Caco-2 (cell line): ENCODE measurements at regions not wholly inside any gene's neighbourhood (a gene's known extent, or its start where the extent isn't known, plus 50 kb on each side); places are given as distances from the start of the nearest gene placed in this dataset.

Source experiments
- BruUV-seq: library from RNA; stranded (reverse); fragments of 400-500 nt; replicated peaks from 2 replicates; lab custom pipeline; 2021; lab: Mats Ljungman, UMichigan
- CTCF ChIA-PET: fragments of 300-600 bp; sonication (Branson Sonifier 250); formaldehyde crosslinking; loops from one replicate; lab custom pipeline; 2022; ENCODE audit warnings: antibody characterized with exemption; lab: Charles Lee
- POLR2A ChIA-PET: fragments of 300-600 bp; sonication (Branson Sonifier 250); formaldehyde crosslinking; loops from one replicate; lab custom pipeline; 2022; ENCODE audit warnings: antibody characterized with exemption; lab: Charles Lee
- DNase-seq, 2 experiments: peaks; one replicate each; pipeline versions ENCODE4 v3.0.0 to v3.0.0-alpha.2; 2020 to 2022
- H3K27me3 ChIP-seq: replicated peaks from 2 replicates; pipeline ENCODE4 v1.6.0; 2011; ENCODE audit warnings: low read length; ENCODE audit not compliant: control insufficient read depth, insufficient read depth
- H3K36me3 ChIP-seq: 2 replicates; pipeline ENCODE4 v1.5.1; 2011; ENCODE audit warnings: low read length; ENCODE audit not compliant: control insufficient read depth, insufficient read depth
- H3K4me1 ChIP-seq: fragments of 250-450 bp; sonication (Bioruptor Pico); 2 replicates; pipeline ENCODE4 v1.5.1; 2020; ENCODE audit warnings: mild to moderate bottlenecking
- H3K4me3 ChIP-seq: 2 replicates; pipeline ENCODE4 v1.5.1; 2011; ENCODE audit warnings: low read depth, mild to moderate bottlenecking, control low read depth, low read length
- H3K9me3 ChIP-seq: fragments of 250-450 bp; sonication (Bioruptor Pico); 2 replicates; pipeline ENCODE4 v1.5.1; 2020; ENCODE audit warnings: mild to moderate bottlenecking, moderate library complexity
- H3K27ac Mint-ChIP-seq: one replicate; pipeline ENCODE4 v1.8.0; 2022; ENCODE audit warnings: mixed read lengths; ENCODE audit not compliant: unreplicated experiment
- H3K27me3 Mint-ChIP-seq: one replicate; pipeline ENCODE4 v1.8.0; 2022; ENCODE audit warnings: mixed read lengths; ENCODE audit not compliant: insufficient read depth, unreplicated experiment
- H3K36me3 Mint-ChIP-seq: one replicate; pipeline ENCODE4 v1.8.0; 2022; ENCODE audit warnings: mild to moderate bottlenecking, mixed read lengths; ENCODE audit not compliant: insufficient read depth, unreplicated experiment
- H3K4me1 Mint-ChIP-seq: one replicate; pipeline ENCODE4 v1.8.0; 2022; ENCODE audit warnings: low read depth, mixed read lengths; ENCODE audit not compliant: unreplicated experiment
- H3K4me3 Mint-ChIP-seq: one replicate; pipeline ENCODE4 v1.8.0; 2022; ENCODE audit warnings: mild to moderate bottlenecking, moderate library complexity, mixed read lengths; ENCODE audit not compliant: unreplicated experiment
- H3K9me3 Mint-ChIP-seq: one replicate; pipeline ENCODE4 v1.8.0; 2022; ENCODE audit warnings: mixed read lengths; ENCODE audit not compliant: unreplicated experiment
- CTCF ChIP-seq, 2 experiments: fragments of 200-600 bp in 1 of 2; IDR thresholded peaks; 1 replicate in 1 of 2; 2 replicates in 1 of 2; pipeline versions ENCODE4 v1.5.1 to v1.8.0; 2011 to 2022; ENCODE audit warnings: antibody characterized with exemption in 1 of 2, control low read depth in 1 of 2, inconsistent platforms in 1 of 2, low read depth in 1 of 2, low read length in 1 of 2, mild to moderate bottlenecking in 1 of 2, moderate library complexity in 1 of 2; ENCODE audit not compliant: insufficient read depth in 1 of 2, severe bottlenecking in 1 of 2, unreplicated experiment in 1 of 2
- intact Hi-C: fragments of 100-400 bp; cut with micrococcal nuclease; formaldehyde crosslinking; loops from one replicate; pipeline ENCODE4 v1.10.0; 2022; ENCODE audit not compliant: unreplicated experiment

GRCh38 chr11:37727371-37727770, 1129.3 kb upstream of the RAG2 start:
- no peak overlapping the region for H3K4me3 ChIP-seq
- no TSS peak for BruUV-seq
- TF ChIP-seq CTCF (IDR thresholded peaks at IDR 0.05; ENCODE audit: insufficient read depth in 1 of 2, low read depth in 1 of 2, low read length in 1 of 2, severe bottlenecking in 1 of 2, unreplicated experiment in 1 of 2) = no peak
- H3K4me1 ChIP-seq = no peaks in the 10 kb centered on the region
- Mint-ChIP-seq H3K9me3 (no peaks in the 10 kb centered on the region), H3K4me1 (no peaks in the 10 kb centered on the region), H3K27me3 (no peaks in the 10 kb centered on the region), H3K4me3 (no peak overlapping the region), H3K27ac (no peak overlapping the region), H3K36me3 (no peaks in the 10 kb centered on the region)
- H3K9me3 ChIP-seq = no peaks in the 10 kb centered on the region
- intact Hi-C loops = no loop called here
- no peaks in the 10 kb centered on the region for H3K36me3 ChIP-seq
- ChIA-PET POLR2A (no interaction called here), CTCF (no interaction called here)
- no peaks in the 10 kb centered on the region for H3K27me3 ChIP-seq
- DNase-seq = no peak

DNA sequence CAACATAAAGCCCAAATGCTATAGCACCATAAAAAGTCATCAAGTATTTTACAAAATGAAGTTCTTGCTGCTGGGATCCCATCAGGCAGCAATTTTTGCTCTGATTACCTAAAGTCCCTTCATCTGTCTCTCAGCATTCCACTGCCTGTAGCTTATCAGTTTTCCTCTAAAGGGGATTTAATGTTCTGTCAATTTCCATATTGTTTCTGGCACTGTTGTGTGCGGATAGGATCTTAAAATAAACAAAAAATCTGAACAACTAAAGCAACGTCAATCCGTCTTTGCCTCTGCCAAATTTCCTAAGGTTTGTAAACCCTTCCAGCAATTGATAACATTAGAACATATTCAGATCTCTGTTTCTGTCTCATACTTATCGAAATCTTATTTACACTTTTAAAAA, 1126.3 kb upstream of the RAG2 start:
- no peaks in the 10 kb centered on the region for H3K36me3 ChIP-seq
- Mint-ChIP-seq H3K27ac (no peak overlapping the region), H3K4me3 (no peak overlapping the region), H3K9me3 (no peaks in the 10 kb centered on the region), H3K4me1 (no peaks in the 10 kb centered on the region), H3K36me3 (no peaks in the 10 kb centered on the region), H3K27me3 (no peaks in the 10 kb centered on the region)
- no TSS peak for BruUV-seq
- no peak for TF ChIP-seq CTCF (IDR thresholded peaks at IDR 0.05; ENCODE audit: insufficient read depth in 1 of 2, low read depth in 1 of 2, low read length in 1 of 2, severe bottlenecking in 1 of 2, unreplicated experiment in 1 of 2)
- H3K9me3 ChIP-seq = no peaks in the 10 kb centered on the region
- CTCF ChIA-PET = no interaction called here
- no peaks in the 10 kb centered on the region for H3K27me3 ChIP-seq
- POLR2A ChIA-PET = no interaction called here
- intact Hi-C loops = no loop called here
- H3K4me1 ChIP-seq = no peaks in the 10 kb centered on the region
- DNase-seq = no peak
- H3K4me3 ChIP-seq = no peak overlapping the region

DNA sequence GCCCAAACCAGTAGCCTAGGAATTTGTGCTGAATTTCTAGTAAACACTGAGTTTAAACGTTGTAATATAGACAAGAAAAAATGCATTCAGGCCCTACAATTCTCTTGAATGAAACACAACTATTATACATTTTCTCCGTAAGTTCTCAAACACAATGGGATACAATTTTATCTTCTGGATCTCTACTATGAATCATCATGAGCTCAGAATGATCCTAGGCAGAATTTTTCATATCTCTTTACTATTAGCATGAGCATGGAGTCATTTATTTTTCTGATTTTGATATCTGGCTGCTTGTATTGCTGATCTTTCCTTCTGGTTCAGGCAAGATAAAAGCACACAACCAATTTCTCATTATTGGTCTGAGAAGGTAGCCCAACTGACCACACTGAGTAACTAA, 1123.4 kb upstream of the RAG2 start:
- H3K4me1 Mint-ChIP-seq = no peaks in the 10 kb centered on the region
- no peak overlapping the region for H3K27ac Mint-ChIP-seq
- no peak for DNase-seq
- no peaks in the 10 kb centered on the region for H3K9me3 ChIP-seq
- ChIA-PET POLR2A (no interaction called here), CTCF (no interaction called here)
- H3K36me3 Mint-ChIP-seq = no peaks in the 10 kb centered on the region
- no peaks in the 10 kb centered on the region for H3K27me3 Mint-ChIP-seq
- H3K4me3 Mint-ChIP-seq = no peak overlapping the region
- H3K4me3 ChIP-seq = no peak overlapping the region
- TF ChIP-seq CTCF (IDR thresholded peaks at IDR 0.05; ENCODE audit: insufficient read depth in 1 of 2, low read depth in 1 of 2, low read length in 1 of 2, severe bottlenecking in 1 of 2, unreplicated experiment in 1 of 2) = no peak
- intact Hi-C loops = no loop called here
- H3K27me3 ChIP-seq = no peaks in the 10 kb centered on the region
- no peaks in the 10 kb centered on the region for H3K4me1 ChIP-seq
- BruUV-seq = no TSS peak
- H3K9me3 Mint-ChIP-seq = no peaks in the 10 kb centered on the region
- H3K36me3 ChIP-seq = no peaks in the 10 kb centered on the region
